HCT116 (cell line): ENCODE measurements at regions not wholly inside any gene's neighbourhood (a gene's known extent, or its start where the extent isn't known, plus 50 kb on each side); places are given as distances from the start of the nearest gene placed in this dataset.

Experiments used
- ATAC-seq: fragments of 200-7000 bp; cut with Tn5 transposase; 2 replicates; pipeline ENCODE4 v1.9.1; 2020; ENCODE audit warnings: mild to moderate bottlenecking, moderate library complexity
- BruUV-seq: library from RNA; stranded (reverse); fragments of 400-500 nt; replicated peaks from 2 replicates; lab custom pipeline; 2021; lab: Mats Ljungman, UMichigan
- CTCF ChIA-PET: fragments of 300-600 bp; sonication (Branson Sonifier 250); formaldehyde crosslinking; loops from one replicate; lab custom pipeline; 2021; ENCODE audit warnings: antibody characterized with exemption; lab: Charles Lee
- POLR2A ChIA-PET: fragments of 300-600, 350-600 bp; sonication (Branson Sonifier 250); formaldehyde crosslinking; loops from one replicate; lab custom pipeline; 2021; ENCODE audit warnings: antibody characterized with exemption; lab: Charles Lee
- RAD21 ChIA-PET, 2 experiments: fragments of 300-600 bp; sonication (Branson Sonifier 250); formaldehyde crosslinking; loops; one replicate each; lab custom pipeline; 2023; ENCODE audit warnings: low total read pairs in 2 of 2; ENCODE audit not compliant: uncharacterized antibody in 2 of 2, unreplicated experiment in 2 of 2, low non-redundant PET in 1 of 2; lab: Charles Lee
- DNase-seq: peaks from one replicate; pipeline ENCODE4 v3.0.0-alpha.2; 2010; ENCODE audit warnings: low read depth, low spot score
- H2AFZ ChIP-seq: fragments of 200-600 bp; shearing (Covaris generic), sonication (generic); 2 replicates; pipeline ENCODE4 v1.6.1; 2017; ENCODE audit warnings: low read depth, mixed run types, mixed read lengths, antibody characterized with exemption, low read length; ENCODE audit not compliant: poor library complexity, severe bottlenecking
- H3K27ac ChIP-seq: 2 replicates; pipeline ENCODE4 v1.5.1; 2012; ENCODE audit warnings: low read depth, low read length
- H3K27me3 ChIP-seq: fragments of 200-600 bp; sonication (generic); 2 replicates; pipeline ENCODE4 v1.6.1; 2016; ENCODE audit warnings: mixed run types, low read length, mixed read lengths; ENCODE audit not compliant: insufficient read depth
- H3K36me3 ChIP-seq, 2 experiments: fragments of 200-500 bp in 1 of 2; fragments of 200-600 bp in 1 of 2; sonication (Bioruptor generic) in 1 of 2; sonication (generic) in 1 of 2; 2 replicates each; pipeline versions ENCODE4 v1.5.1 to v1.6.1; 2014 to 2016; ENCODE audit warnings: low read length in 2 of 2, inconsistent platforms in 1 of 2, mixed read lengths in 1 of 2, mixed run types in 1 of 2; ENCODE audit not compliant: insufficient read depth in 2 of 2, control insufficient read depth in 1 of 2
- H3K4me1 ChIP-seq, 2 experiments: fragments of 200-600 bp in 1 of 2; sonication (generic) in 1 of 2; 2 replicates each; pipeline versions ENCODE4 v1.5.1 to v1.6.1; 2012 to 2017; ENCODE audit warnings: low read length in 2 of 2, inconsistent platforms in 1 of 2, mild to moderate bottlenecking in 1 of 2, mixed read lengths in 1 of 2, mixed run types in 1 of 2, moderate library complexity in 1 of 2; ENCODE audit not compliant: insufficient read depth in 2 of 2, control insufficient read depth in 1 of 2
- H3K4me2 ChIP-seq: fragments of 200-600 bp; sonication (generic); 2 replicates; pipeline ENCODE4 v1.6.1; 2017; ENCODE audit warnings: mixed run types, low read length, mixed read lengths
- H3K4me3 ChIP-seq, 2 experiments: fragments of 200-600 bp in 1 of 2; sonication (generic) in 1 of 2; replicated peaks in 1 of 2; 2 replicates each; pipeline ENCODE4 v1.5.1; 2011 to 2016; ENCODE audit warnings: low read length in 2 of 2, control low read depth in 1 of 2, low read depth in 1 of 2, mild to moderate bottlenecking in 1 of 2, mixed read lengths in 1 of 2, mixed run types in 1 of 2
- H3K79me2 ChIP-seq: fragments of 200-600 bp; sonication (generic); 2 replicates; pipeline ENCODE4 v1.6.1; 2017; ENCODE audit warnings: mild to moderate bottlenecking, mixed run types, low read length, moderate library complexity, mixed read lengths; ENCODE audit not compliant: insufficient read depth
- H3K9ac ChIP-seq: fragments of 200-600 bp; sonication (generic); 2 replicates; pipeline ENCODE4 v1.6.1; 2016; ENCODE audit warnings: low read length, mixed read lengths
- H3K9me2 ChIP-seq: fragments of 200-600 bp; sonication (generic), shearing (Covaris generic); 2 replicates; pipeline ENCODE4 v1.6.1; 2017; ENCODE audit warnings: mixed run types, mild to moderate bottlenecking, moderate library complexity; ENCODE audit not compliant: insufficient read depth
- H3K9me3 ChIP-seq, 2 experiments: fragments of 200-500 bp in 1 of 2; fragments of 200-600 bp in 1 of 2; sonication (Bioruptor generic) in 1 of 2; sonication (generic) in 1 of 2; 2 replicates each; pipeline ENCODE4 v1.6.1; 2014 to 2017; ENCODE audit warnings: low read length in 2 of 2, mixed read lengths in 2 of 2, inconsistent platforms in 1 of 2, low read depth in 1 of 2, mild to moderate bottlenecking in 1 of 2, mixed run types in 1 of 2, moderate library complexity in 1 of 2; ENCODE audit not compliant: control insufficient read depth in 1 of 2, insufficient read depth in 1 of 2
- H4K20me1 ChIP-seq: fragments of 200-600 bp; sonication (generic), shearing (Covaris generic); 2 replicates; pipeline ENCODE4 v1.6.1; 2017; ENCODE audit warnings: mixed run types, mild to moderate bottlenecking, moderate library complexity; ENCODE audit not compliant: insufficient read depth
- EZH2phosphoT487 ChIP-seq: fragments of 200-600 bp; IDR thresholded peaks from 2 replicates; pipeline ENCODE4 v1.6.1; 2018; ENCODE audit warnings: antibody characterized with exemption, borderline replicate concordance
- POLR2A ChIP-seq: IDR thresholded peaks from 2 replicates; pipeline ENCODE4 v1.7.0; 2011; ENCODE audit warnings: borderline replicate concordance; ENCODE audit not compliant: insufficient read depth, insufficient read length; ENCODE audit errors: extremely low read depth
- RAD21 ChIP-seq: IDR thresholded peaks from 2 replicates; pipeline ENCODE4 v1.6.1; 2012; ENCODE audit warnings: low read depth, mild to moderate bottlenecking
- SIN3A ChIP-seq: IDR thresholded peaks from 2 replicates; pipeline ENCODE4 v1.6.1; 2012; ENCODE audit warnings: low read depth
- SRF ChIP-seq: IDR thresholded peaks from 2 replicates; pipeline ENCODE4 v1.6.1; 2012; ENCODE audit warnings: low read depth
- TCF7L2 ChIP-seq: IDR thresholded peaks from 2 replicates; pipeline ENCODE4 v1.7.0; 2011; ENCODE audit warnings: borderline replicate concordance, inconsistent platforms; ENCODE audit not compliant: insufficient read depth, insufficient read length; ENCODE audit errors: extremely low read depth
- ZNF274 ChIP-seq: fragments of 200-500 bp; sonication (Bioruptor generic); IDR thresholded peaks from 2 replicates; pipeline ENCODE4 v1.6.1; 2014; ENCODE audit warnings: mild to moderate bottlenecking, low read depth, low read length, inconsistent platforms
- intact Hi-C: fragments of 100-400 bp; cut with micrococcal nuclease; formaldehyde crosslinking; loops from 2 replicates; pipeline ENCODE4 v1.10.0; 2022
- TF ChIP-seq, protein P1 (sequence below): IDR thresholded peaks from 2 replicates; pipeline ENCODE4 v1.6.1; 2011; ENCODE audit warnings: mild to moderate bottlenecking, low read length, moderate library complexity; ENCODE audit not compliant: insufficient replicate concordance; ENCODE audit errors: extremely low read depth
- TF ChIP-seq, protein P2 (sequence below): IDR thresholded peaks from 2 replicates; pipeline ENCODE4 v1.6.1; 2012
- TF ChIP-seq, protein P3 (sequence below), 3 experiments: fragments of 200-600 bp in 1 of 3; sonication (generic) in 1 of 3; IDR thresholded peaks in 2 of 3; conservative IDR thresholded peaks in 1 of 3; 2 replicates each; pipeline ENCODE4 v1.5.1; 2012 to 2017; ENCODE audit warnings: low read depth in 2 of 3, low read length in 2 of 3, antibody characterized with exemption in 1 of 3, borderline replicate concordance in 1 of 3, control low read depth in 1 of 3, mild to moderate bottlenecking in 1 of 3, mixed read lengths in 1 of 3, mixed run types in 1 of 3, moderate library complexity in 1 of 3; ENCODE audit not compliant: insufficient read depth in 1 of 3

DNA sequence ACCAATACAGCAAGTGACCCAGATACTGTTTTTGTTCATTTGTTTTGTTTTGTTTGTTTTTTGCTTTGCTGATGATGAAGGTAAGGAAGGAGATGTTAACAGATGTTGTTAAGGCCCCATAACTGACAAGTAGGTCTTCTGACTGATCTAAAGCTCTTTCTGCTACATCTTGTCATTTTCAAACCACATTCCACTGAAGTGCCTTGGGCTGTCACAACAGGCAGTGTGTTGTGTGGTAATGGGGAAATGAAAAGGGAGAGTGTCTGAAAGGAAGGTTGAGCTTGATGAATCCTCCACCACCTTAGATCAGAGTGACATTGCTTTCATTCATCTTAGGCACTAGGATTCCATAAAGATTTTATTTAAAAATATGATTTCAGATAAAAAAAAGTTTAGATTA lies 479.4 kb upstream of the SYNCRIP start:
- ChIA-PET CTCF (no interaction called here), POLR2A (no interaction called here), RAD21 (no interaction called here)
- no peaks in the 10 kb centered on the region for H3K79me2 ChIP-seq
- H3K27ac ChIP-seq: no peak overlapping the region
- H3K27me3 ChIP-seq: 0 out of 2 replicates have a peak, but pooled peaks cover 7% of the 10 kb centered on the region
- intact Hi-C loops: no loop called here
- DNase-seq: no peak
- H4K20me1 ChIP-seq: no peaks in the 10 kb centered on the region
- no TSS peak for BruUV-seq
- H2AFZ ChIP-seq: no peak overlapping the region
- H3K9me2 ChIP-seq: no peaks in the 10 kb centered on the region
- ATAC-seq: no peak
- H3K4me2 ChIP-seq: no peak overlapping the region
- no peak overlapping the region for H3K4me3 ChIP-seq
- no peaks in the 10 kb centered on the region for H3K9me3 ChIP-seq
- H3K9ac ChIP-seq: no peak overlapping the region
- no peaks in the 10 kb centered on the region for H3K36me3 ChIP-seq
- TF ChIP-seq, protein P1, sequence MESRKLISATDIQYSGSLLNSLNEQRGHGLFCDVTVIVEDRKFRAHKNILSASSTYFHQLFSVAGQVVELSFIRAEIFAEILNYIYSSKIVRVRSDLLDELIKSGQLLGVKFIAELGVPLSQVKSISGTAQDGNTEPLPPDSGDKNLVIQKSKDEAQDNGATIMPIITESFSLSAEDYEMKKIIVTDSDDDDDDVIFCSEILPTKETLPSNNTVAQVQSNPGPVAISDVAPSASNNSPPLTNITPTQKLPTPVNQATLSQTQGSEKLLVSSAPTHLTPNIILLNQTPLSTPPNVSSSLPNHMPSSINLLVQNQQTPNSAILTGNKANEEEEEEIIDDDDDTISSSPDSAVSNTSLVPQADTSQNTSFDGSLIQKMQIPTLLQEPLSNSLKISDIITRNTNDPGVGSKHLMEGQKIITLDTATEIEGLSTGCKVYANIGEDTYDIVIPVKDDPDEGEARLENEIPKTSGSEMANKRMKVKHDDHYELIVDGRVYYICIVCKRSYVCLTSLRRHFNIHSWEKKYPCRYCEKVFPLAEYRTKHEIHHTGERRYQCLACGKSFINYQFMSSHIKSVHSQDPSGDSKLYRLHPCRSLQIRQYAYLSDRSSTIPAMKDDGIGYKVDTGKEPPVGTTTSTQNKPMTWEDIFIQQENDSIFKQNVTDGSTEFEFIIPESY: no peak
- TF ChIP-seq TCF7L2 (no peak), SRF (no peak), RAD21 (no peak), SIN3A (no peak), POLR2A (no peak), ZNF274 (no peak), EZH2phosphoT487 (no peak)
- TF ChIP-seq, protein P2, sequence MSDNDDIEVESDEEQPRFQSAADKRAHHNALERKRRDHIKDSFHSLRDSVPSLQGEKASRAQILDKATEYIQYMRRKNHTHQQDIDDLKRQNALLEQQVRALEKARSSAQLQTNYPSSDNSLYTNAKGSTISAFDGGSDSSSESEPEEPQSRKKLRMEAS: no peak
- TF ChIP-seq, protein P3, sequence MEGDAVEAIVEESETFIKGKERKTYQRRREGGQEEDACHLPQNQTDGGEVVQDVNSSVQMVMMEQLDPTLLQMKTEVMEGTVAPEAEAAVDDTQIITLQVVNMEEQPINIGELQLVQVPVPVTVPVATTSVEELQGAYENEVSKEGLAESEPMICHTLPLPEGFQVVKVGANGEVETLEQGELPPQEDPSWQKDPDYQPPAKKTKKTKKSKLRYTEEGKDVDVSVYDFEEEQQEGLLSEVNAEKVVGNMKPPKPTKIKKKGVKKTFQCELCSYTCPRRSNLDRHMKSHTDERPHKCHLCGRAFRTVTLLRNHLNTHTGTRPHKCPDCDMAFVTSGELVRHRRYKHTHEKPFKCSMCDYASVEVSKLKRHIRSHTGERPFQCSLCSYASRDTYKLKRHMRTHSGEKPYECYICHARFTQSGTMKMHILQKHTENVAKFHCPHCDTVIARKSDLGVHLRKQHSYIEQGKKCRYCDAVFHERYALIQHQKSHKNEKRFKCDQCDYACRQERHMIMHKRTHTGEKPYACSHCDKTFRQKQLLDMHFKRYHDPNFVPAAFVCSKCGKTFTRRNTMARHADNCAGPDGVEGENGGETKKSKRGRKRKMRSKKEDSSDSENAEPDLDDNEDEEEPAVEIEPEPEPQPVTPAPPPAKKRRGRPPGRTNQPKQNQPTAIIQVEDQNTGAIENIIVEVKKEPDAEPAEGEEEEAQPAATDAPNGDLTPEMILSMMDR (IDR thresholded peaks at IDR 0.05 in 2 of 3, conservative IDR thresholded peaks at IDR 0.05 in 1 of 3; ENCODE audit: borderline replicate concordance in 1 of 3, insufficient read depth in 1 of 3, low read depth in 2 of 3, low read length in 2 of 3): no peak
- no peaks in the 10 kb centered on the region for H3K4me1 ChIP-seq
